Suppressor macrophage treated with lipopolysaccharide for 1 hour (primary cell): ENCODE measurements at regions not wholly inside any gene's neighbourhood (a gene's known extent, or its start where the extent isn't known, plus 50 kb on each side); places are given as distances from the start of the nearest gene placed in this dataset.

ENCODE experiments used
- DNase-seq, 3 donors: peaks; one replicate each; pipeline ENCODE4 v3.0.0-alpha.2; 2020 to 2022

DNA sequence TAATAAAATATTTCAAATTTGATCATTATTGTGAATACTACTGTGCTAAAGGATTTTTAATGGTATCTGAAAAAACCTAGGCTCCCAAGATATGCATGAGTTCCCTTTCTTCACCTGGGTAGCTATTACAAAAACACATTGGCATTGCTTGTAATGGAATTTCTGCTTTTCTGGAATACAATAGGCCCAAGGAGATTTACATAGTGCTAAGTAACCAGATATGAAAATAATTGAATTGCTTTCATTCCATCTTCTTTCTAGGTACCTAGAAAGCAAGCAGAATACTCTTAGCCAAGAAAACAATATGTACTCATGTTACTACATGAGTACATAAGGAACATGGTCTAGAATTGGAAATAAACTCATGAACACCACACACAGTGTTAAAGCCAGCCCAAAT is 291.9 kb downstream of the KCNC2 start:
- no peak for DNase-seq

DNA sequence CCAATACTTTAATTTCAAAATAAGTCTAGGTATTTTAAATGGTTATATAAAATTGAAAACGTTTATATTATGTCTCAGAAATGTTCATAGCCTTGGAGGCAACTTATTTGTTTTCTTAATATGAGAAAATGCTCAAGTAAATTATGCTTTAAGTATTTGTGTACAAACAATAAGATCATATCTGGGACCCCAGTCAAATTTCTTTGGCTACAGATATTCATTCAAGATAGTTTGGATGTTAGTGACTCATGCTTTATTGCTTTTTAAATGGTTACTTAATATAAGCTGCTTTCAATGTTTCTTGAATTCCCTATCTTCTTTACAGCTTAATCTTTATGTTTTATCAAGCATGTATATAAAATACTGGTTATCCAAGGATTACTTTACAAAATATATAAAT is 291.3 kb downstream of the KCNC2 start:
- DNase-seq, result no peak

DNA sequence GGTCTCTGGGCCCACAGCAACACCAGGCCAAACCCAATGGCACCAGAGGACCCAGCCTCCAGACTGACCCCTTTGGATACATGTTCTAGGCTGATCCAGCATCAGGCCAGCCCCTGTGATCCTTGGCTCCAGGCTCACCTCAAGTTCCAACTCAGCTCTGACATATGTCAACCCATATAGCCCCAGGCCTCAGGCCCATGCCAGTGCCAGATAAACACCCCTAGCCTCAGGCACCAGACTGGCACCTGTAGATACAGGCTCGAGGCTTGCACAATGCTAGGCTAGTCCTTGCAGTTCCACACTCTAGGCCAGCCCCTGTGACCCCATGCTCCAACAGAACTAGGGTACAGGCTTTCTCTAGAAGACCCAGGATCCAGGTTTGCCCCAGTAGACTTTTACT is 287.5 kb downstream of the KCNC2 start:
- no peak for DNase-seq

DNA sequence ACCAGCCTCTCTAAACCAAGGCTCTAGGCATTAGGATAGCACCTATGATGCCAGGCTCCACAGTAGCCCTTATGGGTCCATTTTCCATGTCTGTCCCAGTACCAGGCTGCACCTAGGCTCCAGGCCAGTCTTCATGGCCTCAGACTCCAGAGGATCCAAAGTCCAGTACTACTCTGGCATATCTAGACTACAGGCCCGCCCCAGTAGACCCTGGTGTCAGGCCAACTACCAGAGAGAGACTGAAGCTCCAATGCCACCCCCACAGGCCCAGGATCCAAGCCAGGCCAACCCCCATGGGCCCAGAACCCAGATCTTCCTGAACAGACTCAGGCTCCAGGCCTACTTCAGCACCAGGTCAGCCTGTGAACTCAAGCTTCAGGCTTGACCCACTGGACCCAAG is 287.0 kb downstream of the KCNC2 start:
- DNase-seq, result no peak

DNA sequence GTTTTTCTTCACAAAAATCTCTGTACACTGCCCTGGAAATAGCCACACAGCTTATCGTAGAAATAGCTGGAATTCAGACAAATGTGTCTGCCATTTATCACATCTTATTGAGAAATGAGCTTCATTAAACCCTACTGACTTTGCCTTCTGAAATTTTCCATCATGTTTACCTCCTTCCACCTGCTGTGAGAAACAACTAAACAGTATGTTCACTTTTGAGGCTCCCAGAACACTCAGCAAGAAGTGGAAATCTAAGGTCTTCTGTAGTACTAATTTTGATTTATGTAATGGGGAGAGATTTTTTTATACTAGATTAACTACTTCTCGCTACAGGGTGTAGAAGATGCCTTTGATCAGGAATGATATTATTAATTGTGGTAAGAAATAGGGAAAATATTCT is 268.0 kb downstream of the KCNC2 start:
- DNase-seq, result no peak

DNA sequence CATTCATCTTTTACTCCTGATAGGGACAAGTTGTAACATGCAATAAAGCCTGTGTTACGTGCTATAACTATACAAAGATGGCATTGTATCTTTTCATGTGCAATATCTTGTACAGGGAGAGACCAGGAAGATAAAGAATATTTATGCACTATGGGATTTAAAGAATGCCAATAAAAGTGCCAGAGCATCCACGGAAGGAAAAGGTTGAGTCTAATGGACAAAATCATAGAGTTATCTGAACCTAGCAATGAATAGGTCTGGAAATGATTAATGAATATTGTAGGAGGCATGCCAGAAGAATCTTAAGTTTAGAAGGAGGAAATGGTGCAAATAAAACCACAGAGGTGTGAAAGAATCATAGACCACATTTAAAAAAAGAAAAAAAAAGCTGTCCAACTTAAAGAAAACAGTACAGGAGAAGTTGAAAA is 263.9 kb downstream of the KCNC2 start:
- DNase-seq, result no peak

DNA sequence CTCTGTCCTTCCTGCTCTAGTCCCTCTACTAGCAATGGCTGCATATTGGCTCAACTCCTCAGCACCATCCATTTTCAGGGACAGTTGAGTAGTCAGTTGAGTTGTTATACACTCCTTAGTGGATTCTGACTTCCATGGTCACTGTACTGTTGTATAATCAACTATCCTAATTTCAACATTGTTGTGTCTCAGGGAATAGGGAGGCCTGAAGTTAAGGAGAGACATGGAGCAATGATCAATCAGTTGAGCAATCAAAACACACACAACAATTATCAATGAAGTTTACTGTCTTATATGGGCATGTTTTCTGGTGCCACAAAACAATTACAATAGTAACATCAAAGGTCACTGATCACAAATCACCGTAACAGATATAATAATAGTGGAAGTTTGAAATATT is 255.9 kb downstream of the KCNC2 start:
- no peak for DNase-seq

DNA sequence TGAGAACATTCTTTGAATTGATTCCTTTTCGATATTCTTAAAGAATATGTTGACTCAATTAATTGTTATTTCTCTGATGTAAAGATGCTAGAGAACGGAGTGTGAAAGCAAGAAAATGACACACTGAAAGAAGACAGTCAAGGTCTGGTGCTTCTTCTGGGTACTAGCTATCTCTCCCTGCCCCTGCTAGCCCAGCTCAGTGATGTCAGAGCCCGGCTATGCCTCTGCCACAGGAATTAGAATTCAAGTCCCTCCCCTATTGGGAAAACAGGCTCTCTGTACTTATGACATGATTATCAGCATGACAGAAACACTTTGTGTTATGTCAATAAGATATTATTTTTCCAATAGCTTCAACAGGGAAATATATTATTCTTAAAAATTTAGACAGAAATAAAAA is 252.4 kb downstream of the KCNC2 start:
- DNase-seq, result no peak

DNA sequence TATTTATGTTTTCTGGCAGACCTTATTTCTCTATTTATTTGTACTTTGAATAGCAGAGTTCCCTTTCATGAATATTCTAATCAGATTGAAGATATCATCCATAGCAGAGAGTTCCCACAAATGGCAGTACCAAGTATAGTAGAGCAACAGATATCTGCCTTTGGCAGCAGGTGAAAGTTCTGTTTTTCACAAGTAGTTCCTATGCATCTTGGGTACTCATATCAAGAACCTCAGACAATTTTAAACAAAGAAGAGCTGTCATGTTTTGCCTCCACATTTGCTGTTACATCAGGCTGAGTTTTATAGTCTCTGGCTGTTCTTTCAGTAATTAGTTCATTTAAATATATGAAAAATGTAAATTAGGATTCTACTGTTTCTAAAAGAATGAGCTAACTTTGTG is 252.0 kb downstream of the KCNC2 start:
- DNase-seq, result no peak

DNA sequence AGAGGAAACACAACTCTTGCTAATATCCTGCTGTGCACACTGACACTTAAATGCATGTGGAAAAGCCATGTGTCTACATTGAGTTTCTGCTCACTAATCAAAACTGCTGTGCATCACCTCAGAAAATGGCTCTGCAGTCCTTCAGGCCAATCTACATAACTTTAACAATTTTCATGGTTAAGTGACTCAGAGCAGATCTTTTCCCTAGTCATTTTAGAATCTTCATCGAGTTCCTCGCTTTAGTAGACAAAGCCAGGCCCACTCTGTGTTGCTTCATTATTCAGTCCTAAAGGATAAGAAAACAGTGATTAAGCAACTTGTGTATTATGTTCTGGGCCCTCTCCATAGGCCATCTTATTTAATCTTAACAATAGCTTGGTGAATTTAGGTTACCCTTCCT is 250.0 kb downstream of the KCNC2 start:
- no peak for DNase-seq

DNA sequence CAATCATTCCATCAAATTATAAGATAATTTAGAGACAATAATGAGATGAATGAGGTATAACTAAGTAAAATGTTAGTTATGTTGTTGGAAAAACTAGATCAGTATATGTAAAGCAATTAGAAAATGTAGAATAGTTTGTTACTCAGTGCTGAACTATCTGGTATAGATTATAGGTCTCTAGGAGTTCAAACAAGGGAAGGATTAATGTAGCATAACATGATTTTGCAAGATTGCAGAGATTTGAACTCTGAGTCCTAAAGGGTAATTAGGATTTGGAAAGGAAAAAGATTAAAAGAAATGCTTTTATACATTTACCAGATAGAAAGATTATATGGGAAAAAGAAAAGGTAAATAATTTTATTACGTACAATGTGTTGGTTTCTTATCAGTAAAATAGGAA is 246.3 kb downstream of the KCNC2 start:
- no peak for DNase-seq

DNA sequence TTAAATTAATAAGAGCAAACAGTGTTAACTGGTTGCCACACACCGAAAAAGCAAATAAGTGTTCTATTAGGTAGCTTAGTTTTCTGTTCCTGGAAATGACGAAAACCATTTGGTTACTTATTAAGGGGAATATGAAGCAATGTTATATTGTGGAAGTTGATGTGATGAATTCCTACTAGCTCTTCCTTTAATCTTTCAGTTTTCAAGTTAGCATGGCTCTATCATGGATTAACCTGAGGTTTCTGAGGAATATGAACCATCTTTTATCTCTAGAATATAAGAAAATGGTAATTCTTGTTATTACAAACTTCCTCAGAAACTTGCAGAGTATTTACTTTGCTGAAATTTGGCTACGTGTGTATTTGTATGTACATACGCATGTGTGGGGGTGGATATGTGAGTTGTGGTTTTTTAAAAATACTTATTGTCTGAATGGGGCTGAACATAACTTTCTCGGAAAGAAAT is 245.7 kb downstream of the KCNC2 start:
- DNase-seq, result no peak

DNA sequence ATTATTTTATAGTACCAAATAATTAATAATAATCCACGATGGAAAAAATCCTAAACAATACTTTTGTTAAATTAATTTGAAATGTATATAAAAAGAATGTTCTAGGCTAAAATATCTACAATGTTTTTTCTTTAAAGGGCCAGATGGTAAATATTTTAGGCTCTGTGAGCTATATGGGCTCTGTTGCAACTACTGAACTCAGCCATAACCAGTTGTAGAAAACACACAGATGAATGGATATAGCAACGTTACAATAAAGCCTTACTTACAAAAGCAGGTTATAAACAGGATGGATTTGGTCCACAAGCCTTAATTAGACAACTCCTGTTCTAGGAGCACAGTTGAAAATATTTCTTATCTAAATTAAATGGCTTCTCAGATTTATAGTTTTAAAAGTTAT is 245.2 kb downstream of the KCNC2 start:
- DNase-seq, result no peak

DNA sequence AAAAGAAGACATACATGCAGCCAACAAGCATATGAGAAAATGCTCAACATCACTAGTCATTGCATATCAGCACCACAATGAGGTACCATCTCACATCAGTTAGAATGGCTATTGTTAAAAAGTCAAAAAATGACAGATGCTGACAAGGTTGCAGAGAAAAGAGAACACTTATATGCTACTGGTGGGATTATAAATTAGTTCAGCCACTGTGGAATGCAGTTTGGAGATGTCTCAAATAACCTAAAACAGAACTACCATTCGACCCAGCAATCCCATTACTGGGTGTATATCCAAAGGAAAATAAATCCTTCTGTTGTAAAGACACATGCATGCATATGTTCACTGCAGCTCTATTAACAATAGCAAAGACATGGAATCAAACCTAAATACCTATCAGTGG is 238.4 kb downstream of the KCNC2 start:
- DNase-seq, result no peak

DNA sequence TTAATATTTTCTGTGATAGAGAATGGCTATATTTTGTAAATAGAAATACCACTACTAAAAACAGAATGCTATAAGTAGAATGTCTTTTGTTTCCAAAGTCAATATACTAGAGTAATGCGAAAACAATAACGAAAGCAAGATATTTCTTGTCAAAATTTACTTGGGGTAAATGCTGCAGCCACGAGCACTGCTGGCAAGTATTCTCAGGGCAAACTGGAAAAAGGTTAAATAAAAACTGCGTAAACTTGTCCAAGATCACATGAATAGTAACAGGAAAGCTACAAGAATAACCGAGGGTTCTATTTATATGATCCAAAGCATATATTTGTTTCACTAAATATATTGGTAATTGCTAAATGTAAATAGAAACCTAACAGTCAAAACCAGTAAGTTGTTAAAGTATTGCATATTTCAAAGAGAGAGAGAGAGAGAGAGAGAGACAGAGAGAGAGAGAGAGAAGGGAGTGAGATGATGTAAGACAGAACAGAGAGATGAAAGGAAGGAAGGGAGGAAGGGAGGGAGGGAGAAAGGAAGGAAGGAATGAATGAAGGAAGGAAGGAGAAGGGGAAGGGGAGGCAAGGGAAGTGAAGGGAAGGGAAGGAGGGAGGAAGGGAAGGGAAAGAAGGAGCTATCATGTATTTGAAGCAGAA is 231.7 kb downstream of the KCNC2 start:
- no peak for DNase-seq

DNA sequence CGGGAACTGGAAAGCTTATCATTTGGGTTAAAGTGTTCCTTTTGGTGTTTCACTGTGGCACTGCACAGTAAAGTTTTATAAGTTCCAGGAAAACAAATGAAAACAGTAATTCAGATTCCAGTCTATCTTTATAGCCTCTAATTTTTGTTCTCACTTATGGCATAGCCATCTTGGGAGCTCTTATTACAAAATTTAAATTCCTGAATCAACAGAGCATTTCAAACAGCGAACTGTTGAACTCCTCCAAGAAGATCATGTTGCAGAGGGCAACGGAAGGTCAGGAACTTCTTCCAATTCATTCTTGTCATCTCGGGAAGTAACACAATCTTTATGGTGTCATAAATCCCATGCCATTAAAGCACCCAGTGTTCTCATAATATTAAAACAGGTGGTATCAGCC is 229.1 kb downstream of the KCNC2 start:
- no peak for DNase-seq

DNA sequence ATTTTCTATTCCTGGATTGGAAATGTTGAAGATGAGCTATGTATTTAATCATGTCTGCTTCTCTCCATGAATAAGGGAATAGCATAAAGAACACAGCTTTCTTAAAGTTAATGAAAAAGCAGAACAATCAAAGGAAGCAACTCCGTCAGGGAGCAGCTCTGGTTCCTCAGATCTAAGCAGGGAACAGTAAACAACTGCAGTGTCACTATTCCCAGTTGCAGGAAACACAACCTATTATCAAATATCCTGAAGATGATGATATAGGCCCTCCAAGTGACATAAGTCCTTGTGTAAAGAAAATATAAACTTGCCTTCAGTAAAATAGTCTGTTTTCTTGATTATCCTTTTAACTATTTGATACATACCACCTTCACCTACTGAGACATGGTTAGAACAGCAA is 228.1 kb downstream of the KCNC2 start:
- DNase-seq, result no peak

DNA sequence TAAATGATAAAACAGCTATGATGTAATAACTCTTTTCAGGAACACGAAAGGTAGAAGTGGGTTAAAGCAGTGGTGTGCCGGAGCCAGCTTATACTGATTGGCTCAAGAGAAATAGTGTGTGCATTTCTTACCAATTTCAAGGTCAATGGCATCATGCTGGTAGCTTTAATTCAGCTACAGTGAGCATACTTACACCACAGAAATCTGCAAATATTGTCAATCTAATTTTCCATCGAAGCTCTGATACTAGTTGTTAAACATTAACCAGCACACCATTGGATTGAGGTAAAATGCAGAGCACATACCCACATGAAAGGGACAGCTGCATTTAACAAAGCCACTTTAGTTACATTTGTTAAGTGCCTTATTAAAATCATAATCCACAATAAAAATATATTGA is 225.7 kb downstream of the KCNC2 start:
- no peak for DNase-seq

DNA sequence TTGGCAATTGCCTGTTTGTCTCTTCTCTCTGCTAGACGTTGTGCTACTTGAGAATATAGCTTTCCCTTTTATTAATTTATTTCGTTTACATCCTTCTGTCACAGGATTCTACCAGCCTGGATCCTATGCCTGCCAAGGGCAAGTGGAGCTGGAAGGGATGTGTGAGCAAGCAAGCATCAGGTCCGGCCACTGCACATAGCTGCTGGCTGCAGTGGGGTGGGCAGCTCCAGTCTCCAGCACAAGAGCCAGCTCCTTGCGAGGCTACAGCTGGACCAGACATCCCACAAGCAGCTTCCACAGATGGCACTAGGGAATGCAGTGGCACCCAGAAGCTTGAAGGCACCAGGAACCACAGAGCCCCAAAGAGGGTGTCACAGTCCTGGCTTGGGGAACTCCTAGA is 225.0 kb downstream of the KCNC2 start:
- DNase-seq, result no peak

DNA sequence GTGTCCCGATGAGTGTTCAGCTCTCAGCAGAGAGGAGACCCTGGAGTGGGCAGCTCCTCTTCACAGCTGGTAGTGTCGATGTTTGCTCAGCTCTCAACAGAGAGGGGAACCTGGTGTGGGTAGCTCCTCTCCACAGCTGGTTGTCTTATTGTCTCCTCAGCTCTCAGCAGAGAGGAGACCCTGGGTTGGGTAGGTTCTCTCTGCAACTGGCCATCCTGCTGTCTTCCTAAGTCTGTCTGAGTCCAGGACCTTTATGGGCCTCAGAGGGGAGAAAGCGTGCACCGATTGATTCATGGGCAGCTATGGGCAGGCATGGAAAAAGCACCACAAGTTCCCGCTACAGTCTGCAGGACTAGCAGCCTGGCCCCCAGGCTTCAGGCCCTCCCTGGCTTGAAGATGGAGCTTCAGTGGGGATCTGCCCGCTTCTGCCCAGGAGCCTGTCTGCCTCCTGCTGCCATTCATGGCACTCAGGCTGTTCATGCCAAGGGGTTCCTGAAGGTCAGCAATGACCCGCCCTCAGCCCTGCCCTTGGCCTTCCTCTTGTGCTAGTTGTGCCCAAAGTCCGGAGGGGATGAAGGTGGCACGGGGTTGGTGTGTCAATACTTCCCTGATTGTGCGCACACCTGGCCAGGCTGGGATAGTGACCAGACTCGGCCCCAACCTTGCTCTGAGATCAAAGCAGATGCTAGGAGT is 224.2 kb downstream of the KCNC2 start:
- no peak for DNase-seq

DNA sequence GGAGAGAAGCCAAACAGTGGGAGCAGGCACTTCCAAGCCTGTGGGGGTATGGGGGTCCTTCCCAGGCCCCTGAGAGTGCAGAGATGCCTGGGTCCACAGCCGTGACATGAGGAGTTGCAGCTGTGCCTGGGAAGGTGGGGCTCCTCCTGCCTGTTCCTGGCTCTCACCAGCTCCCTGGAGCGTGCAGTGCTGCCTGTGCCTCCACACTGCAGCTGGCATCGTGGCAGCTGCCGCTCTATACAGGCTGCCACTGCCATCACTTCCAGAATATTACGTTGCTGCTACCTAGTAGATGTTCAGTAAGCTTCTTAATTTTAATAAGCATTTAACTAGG is 223.7 kb downstream of the KCNC2 start:
- DNase-seq, result no peak

DNA sequence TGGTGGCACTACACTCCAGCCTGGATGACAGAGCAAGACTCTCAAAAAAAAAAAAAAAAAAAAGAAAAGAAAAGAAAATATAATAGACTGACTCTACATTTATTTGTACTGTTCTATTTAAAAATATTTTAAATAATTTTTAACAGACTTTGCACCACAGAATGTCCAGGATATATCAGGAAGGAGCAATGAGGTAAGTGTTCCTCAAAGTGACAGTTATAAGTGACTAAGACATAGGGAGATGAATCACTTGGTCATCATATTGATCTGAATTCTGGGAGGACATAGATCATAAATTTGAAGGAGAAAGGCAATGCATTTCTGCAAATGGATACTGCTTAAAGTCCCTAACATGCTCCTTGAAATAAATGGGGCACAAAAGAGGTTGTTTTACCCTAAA is 221.5 kb downstream of the KCNC2 start:
- DNase-seq, result no peak
